ENCODE measurements at regions not wholly inside any gene's neighbourhood (a gene's known extent, or its start where the extent isn't known, plus 50 kb on each side); places are given as distances from the start of the nearest gene placed in this dataset.

DNA sequence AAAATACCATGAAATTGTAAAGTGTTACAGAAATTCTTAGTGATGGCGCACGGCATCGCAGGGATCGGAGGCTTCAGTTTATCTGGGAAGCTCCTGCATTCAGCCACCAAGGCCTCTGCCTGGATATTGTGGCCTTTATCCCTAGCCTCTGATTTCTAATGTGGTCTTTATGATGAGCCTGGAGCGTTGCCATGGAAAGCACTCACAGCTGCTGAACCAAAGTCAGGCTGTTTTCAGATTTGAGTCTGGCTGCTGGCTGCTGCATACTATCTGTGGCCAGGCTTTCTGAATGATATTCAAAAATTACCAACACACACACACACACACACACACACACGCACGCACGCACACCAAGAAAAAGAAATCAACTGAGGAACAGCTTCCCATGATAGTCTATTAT lies 101.1 kb upstream of the ZNF366 start:
- TF ChIP-seq, protein P1, sequence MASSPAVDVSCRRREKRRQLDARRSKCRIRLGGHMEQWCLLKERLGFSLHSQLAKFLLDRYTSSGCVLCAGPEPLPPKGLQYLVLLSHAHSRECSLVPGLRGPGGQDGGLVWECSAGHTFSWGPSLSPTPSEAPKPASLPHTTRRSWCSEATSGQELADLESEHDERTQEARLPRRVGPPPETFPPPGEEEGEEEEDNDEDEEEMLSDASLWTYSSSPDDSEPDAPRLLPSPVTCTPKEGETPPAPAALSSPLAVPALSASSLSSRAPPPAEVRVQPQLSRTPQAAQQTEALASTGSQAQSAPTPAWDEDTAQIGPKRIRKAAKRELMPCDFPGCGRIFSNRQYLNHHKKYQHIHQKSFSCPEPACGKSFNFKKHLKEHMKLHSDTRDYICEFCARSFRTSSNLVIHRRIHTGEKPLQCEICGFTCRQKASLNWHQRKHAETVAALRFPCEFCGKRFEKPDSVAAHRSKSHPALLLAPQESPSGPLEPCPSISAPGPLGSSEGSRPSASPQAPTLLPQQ (tag by site-specific recombination; IDR thresholded peaks at IDR 0.05): no peak
- TF ChIP-seq, protein P2, sequence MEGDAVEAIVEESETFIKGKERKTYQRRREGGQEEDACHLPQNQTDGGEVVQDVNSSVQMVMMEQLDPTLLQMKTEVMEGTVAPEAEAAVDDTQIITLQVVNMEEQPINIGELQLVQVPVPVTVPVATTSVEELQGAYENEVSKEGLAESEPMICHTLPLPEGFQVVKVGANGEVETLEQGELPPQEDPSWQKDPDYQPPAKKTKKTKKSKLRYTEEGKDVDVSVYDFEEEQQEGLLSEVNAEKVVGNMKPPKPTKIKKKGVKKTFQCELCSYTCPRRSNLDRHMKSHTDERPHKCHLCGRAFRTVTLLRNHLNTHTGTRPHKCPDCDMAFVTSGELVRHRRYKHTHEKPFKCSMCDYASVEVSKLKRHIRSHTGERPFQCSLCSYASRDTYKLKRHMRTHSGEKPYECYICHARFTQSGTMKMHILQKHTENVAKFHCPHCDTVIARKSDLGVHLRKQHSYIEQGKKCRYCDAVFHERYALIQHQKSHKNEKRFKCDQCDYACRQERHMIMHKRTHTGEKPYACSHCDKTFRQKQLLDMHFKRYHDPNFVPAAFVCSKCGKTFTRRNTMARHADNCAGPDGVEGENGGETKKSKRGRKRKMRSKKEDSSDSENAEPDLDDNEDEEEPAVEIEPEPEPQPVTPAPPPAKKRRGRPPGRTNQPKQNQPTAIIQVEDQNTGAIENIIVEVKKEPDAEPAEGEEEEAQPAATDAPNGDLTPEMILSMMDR (tag by site-specific recombination; IDR thresholded peaks at IDR 0.05): no peak
- TF ChIP-seq ZNF621 (tag by site-specific recombination; IDR thresholded peaks at IDR 0.05): no peak
- TF ChIP-seq, protein P3, sequence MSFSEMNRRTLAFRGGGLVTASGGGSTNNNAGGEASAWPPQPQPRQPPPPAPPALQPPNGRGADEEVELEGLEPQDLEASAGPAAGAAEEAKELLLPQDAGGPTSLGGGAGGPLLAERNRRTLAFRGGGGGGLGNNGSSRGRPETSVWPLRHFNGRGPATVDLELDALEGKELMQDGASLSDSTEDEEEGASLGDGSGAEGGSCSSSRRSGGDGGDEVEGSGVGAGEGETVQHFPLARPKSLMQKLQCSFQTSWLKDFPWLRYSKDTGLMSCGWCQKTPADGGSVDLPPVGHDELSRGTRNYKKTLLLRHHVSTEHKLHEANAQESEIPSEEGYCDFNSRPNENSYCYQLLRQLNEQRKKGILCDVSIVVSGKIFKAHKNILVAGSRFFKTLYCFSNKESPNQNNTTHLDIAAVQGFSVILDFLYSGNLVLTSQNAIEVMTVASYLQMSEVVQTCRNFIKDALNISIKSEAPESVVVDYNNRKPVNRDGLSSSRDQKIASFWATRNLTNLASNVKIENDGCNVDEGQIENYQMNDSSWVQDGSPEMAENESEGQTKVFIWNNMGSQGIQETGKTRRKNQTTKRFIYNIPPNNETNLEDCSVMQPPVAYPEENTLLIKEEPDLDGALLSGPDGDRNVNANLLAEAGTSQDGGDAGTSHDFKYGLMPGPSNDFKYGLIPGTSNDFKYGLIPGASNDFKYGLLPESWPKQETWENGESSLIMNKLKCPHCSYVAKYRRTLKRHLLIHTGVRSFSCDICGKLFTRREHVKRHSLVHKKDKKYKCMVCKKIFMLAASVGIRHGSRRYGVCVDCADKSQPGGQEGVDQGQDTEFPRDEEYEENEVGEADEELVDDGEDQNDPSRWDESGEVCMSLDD (tag by site-specific recombination; IDR thresholded peaks at IDR 0.05): no peak
- no peak for TF ChIP-seq ZBTB8A (tag by site-specific recombination; IDR thresholded peaks at IDR 0.05)

All from HEK293 (cell line).